Psoas muscle (tissue), 7 donors: ENCODE measurements at regions not wholly inside any gene's neighbourhood (a gene's known extent, or its start where the extent isn't known, plus 50 kb on each side); places are given as distances from the start of the nearest gene placed in this dataset.
A peak's percentile ranks its signal among the peaks of the same experiment; 100 is the strongest.

ENCODE experiments used
- ATAC-seq, 4 donors: fragments of 200-7000 bp; cut with Tn5 transposase; one replicate each; pipeline ENCODE4 v1.9.1; 2020; ENCODE audit warnings: moderate library complexity in 3 of 4, mild to moderate bottlenecking in 2 of 4
- DNase-seq, 2 donors: peaks; one replicate each; pipeline ENCODE4 v3.0.0-alpha.2; 2020
- H3K27ac ChIP-seq: fragments of 200-600 bp; one replicate; pipeline ENCODE4 v1.8.0; 2022
- H3K27me3 ChIP-seq, 3 donors: fragments of 200-600 bp in 1 of 3; one replicate each; pipeline versions ENCODE4 v1.6.1 to v1.8.0; 2013 to 2022; ENCODE audit warnings: low read length in 2 of 3, mild to moderate bottlenecking in 2 of 3, moderate library complexity in 1 of 3; ENCODE audit not compliant: insufficient read depth in 3 of 3
- H3K36me3 ChIP-seq, 2 donors: fragments of 200-600 bp in 1 of 2; one replicate each; pipeline versions ENCODE4 v1.6.1 to v1.8.0; 2013 to 2022; ENCODE audit warnings: low read depth in 1 of 2, mild to moderate bottlenecking in 1 of 2, moderate library complexity in 1 of 2; ENCODE audit not compliant: insufficient read depth in 1 of 2
- H3K4me1 ChIP-seq: fragments of 200-600 bp; one replicate; pipeline ENCODE4 v1.8.0; 2022
- H3K4me3 ChIP-seq: fragments of 200-600 bp; one replicate; pipeline ENCODE4 v1.8.0; 2022; ENCODE audit warnings: mild to moderate bottlenecking
- H3K9me3 ChIP-seq: fragments of 200-600 bp; one replicate; pipeline ENCODE4 v1.8.0; 2022
- CTCF ChIP-seq: fragments of 200-600 bp; IDR thresholded peaks from one replicate; pipeline ENCODE4 v1.8.0; 2022; ENCODE audit warnings: antibody characterized with exemption
- WGBS, 3 donors: extraction: QIAGEN DNeasy Blood & Tissue Kit; methylation state at CpG; one replicate each; pipeline versions ENCODE4 v1.1.6 to v1.1.7; 2013; 5-methylcytosine and 5-hydroxymethylcytosine counted together
- intact Hi-C, 2 donors: fragments of 100-400 bp; cut with DNase I; formaldehyde crosslinking; loops; one replicate each; pipeline versions ENCODE4 v1.11.0 to v1.14.2; 2022
- donor health status: healthy with polysubstance abuse.
- donor health status: DM: no; HTN: no; CAD: no; lungs with moderate emphysema.
- donor health status: Bipolar disorder and iron deficiency.
- donor health status: healthy.
- donor health status: DM: yes; HTN: yes; CAD: no.
- donor health status: DM: no; HTN: no; CAD: no.
- donor health status: DM: yes; HTN: yes; CAD: no.

GRCh38 chr1:173411835-173412742 lies 65.0 kb upstream of the PRDX6 start:
- intact Hi-C loops = no loop called here
- H3K9me3 ChIP-seq = no peaks in the 10 kb centered on the region
- 86 to 89% (median 87%) methylated on average over 15 to 17 of the region's 17 CpGs for WGBS, 3 donors
- no peaks in the 10 kb centered on the region for H3K4me1 ChIP-seq
- ATAC-seq = no peak
- TF ChIP-seq CTCF = no peak
- no peak overlapping the region for H3K27ac ChIP-seq
- H3K27me3 ChIP-seq = no peaks in the 10 kb centered on the region
- no peak for DNase-seq
- no peaks in the 10 kb centered on the region for H3K36me3 ChIP-seq
- H3K4me3 ChIP-seq = no peak overlapping the region

- Histone ChIP-seq H3K27ac (no peak overlapping the region), H3K27me3 (no peaks in the 10 kb centered on the region), H3K4me1 (no peaks in the 10 kb centered on the region), H3K4me3 (no peak overlapping the region), H3K9me3 (no peaks in the 10 kb centered on the region), H3K36me3 (no peaks in the 10 kb centered on the region)
- TF ChIP-seq CTCF = no peak
- ATAC-seq (no peak), DNase-seq (no peak)
- intact Hi-C loops = no loop called here
- WGBS, 3 donors = 58 to 75% (median 59%) methylated on average over 7 of the region's 7 CpGs
Observed at GRCh38 chr1:173413271-173413707, 63.8 kb upstream of the PRDX6 start.

- intact Hi-C loops = no loop called here
- H3K4me3 ChIP-seq = no peak overlapping the region
- no peaks in the 10 kb centered on the region for H3K36me3 ChIP-seq
- no peak for TF ChIP-seq CTCF
- no peaks in the 10 kb centered on the region for H3K4me1 ChIP-seq
- no peaks in the 10 kb centered on the region for H3K9me3 ChIP-seq
- WGBS, 3 donors = 65 to 78% (median 69%) methylated on average over 3 of the region's 3 CpGs
- DNase-seq = no peak
- ATAC-seq = no peak
- H3K27me3 ChIP-seq = no peaks in the 10 kb centered on the region
- no peak overlapping the region for H3K27ac ChIP-seq
Observed at GRCh38 chr1:173414136-173414535, 63.0 kb upstream of the PRDX6 start.

GRCh38 chr1:173414539-173415226 lies 62.5 kb upstream of the PRDX6 start:
- H3K27ac ChIP-seq = no peak overlapping the region
- TF ChIP-seq CTCF = no peak
- H3K27me3 ChIP-seq = no peaks in the 10 kb centered on the region
- DNase-seq = no peak
- ATAC-seq = peak in 1 of 4 donors; percentile 52
- H3K4me1 ChIP-seq = no peaks in the 10 kb centered on the region
- WGBS, 3 donors = 46 to 59% (median 48%) methylated on average over 5 of the region's 5 CpGs
- no peaks in the 10 kb centered on the region for H3K9me3 ChIP-seq
- H3K36me3 ChIP-seq = no peaks in the 10 kb centered on the region
- H3K4me3 ChIP-seq = no peak overlapping the region
- intact Hi-C loops = no loop called here
